Cardiac fibroblast (primary cell): ENCODE measurements at regions not wholly inside any gene's neighbourhood (a gene's known extent, or its start where the extent isn't known, plus 50 kb on each side); places are given as distances from the start of the nearest gene placed in this dataset.

Experiments
- DNase-seq, 2 donors: peaks; one replicate each; pipeline versions ENCODE4 v3.0.0 to v3.0.0-alpha.2; 2010; ENCODE audit warnings: low read depth in 2 of 2
- H3K4me3 ChIP-seq, 2 donors: replicated peaks in 1 of 2; 1 replicate in 1 of 2; 2 replicates in 1 of 2; pipeline ENCODE4 v1.5.1; 2011; ENCODE audit warnings: low read depth in 2 of 2, low read length in 2 of 2, mild to moderate bottlenecking in 2 of 2, moderate library complexity in 1 of 2
- CTCF ChIP-seq: IDR thresholded peaks from one replicate; pipeline ENCODE4 v1.5.1; 2011; ENCODE audit warnings: low read depth, mild to moderate bottlenecking, low read length, inconsistent platforms

- no peak for DNase-seq
- no peak for TF ChIP-seq CTCF
- H3K4me3 ChIP-seq, result no peak overlapping the region
Measured at GRCh38 chr12:97151481-97151880, 244.4 kb downstream of the NEDD1 start.

GRCh38 chr12:97159377-97159776 lies 252.3 kb downstream of the NEDD1 start:
- no peak overlapping the region for H3K4me3 ChIP-seq
- no peak for TF ChIP-seq CTCF
- DNase-seq, result no peak

DNA sequence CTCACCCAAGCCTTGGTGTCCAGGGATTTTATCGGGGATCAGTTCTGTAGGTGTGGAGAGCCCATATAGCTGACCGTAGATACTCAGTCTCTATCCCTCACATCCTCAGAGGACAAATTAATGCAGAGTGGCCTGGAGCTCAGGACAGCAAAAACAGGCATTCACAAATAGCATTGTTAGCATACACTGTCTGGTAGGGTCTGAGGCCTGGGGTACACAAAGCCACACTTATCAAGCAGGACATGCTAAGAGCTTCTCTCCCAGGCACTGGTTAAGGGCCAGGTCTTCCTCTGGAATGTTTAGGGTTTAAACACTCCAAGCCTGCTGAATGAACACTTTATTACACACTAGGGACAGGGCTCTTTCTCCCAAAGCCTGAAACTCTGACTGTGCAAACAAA lies 253.2 kb downstream of the NEDD1 start:
- DNase-seq, result no peak
- no peak for TF ChIP-seq CTCF

GRCh38 chr12:97162173-97162572 lies 255.1 kb downstream of the NEDD1 start:
- DNase-seq, result no peak
- no peak for TF ChIP-seq CTCF

More for the DNA sequence above, 253.2 kb downstream of the NEDD1 start:
- H3K4me3 ChIP-seq, result no peak overlapping the region

GRCh38 chr12:97164936-97165335 lies 257.9 kb downstream of the NEDD1 start:
- DNase-seq, result no peak
- no peak for TF ChIP-seq CTCF
- H3K4me3 ChIP-seq, result no peak overlapping the region

More at GRCh38 chr12:97162173-97162572, 255.1 kb downstream of the NEDD1 start:
- H3K4me3 ChIP-seq, result no peak overlapping the region

DNA sequence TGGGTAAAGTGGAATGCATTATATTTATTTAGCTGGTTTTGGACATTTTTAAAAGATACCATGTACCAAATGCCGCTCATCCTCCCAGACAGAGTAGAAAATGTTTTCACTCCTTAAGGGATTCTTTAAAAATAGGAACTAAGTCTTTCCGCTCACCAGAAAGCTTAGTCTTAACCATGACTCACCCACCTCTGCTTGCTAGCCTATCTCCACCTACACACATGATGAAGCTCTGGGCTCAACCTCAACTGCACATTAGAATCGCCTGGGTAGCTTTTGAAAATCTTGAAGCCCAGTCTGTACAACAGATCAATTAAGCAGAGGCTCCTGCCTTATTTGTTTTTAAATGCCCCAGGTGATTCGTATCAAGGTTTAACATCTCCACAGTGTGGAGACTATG lies 260.5 kb downstream of the NEDD1 start:
- no peak for TF ChIP-seq CTCF
- H3K4me3 ChIP-seq, result no peak overlapping the region

DNA sequence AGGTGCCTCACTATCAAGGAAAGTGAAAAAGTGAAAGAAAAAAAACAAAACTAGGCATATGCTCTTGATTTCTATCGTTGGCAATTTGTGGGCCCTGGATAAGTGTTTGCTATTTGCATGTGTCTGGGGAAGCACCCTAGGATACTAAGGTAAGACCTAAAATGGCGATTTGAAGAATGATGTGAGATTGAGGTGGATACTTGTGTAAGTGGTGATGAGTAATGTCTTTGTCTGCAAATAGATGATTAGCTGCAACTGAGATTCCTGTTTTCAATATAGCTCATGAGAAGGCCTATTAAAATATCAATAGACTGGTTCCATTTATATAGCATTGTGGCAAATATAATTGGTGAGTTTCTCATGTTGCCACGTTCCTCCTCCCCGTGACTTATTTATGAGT lies 261.7 kb downstream of the NEDD1 start:
- no peak for TF ChIP-seq CTCF
- no peak for DNase-seq
- H3K4me3 ChIP-seq, result no peak overlapping the region

More for the DNA sequence above, 260.5 kb downstream of the NEDD1 start:
- DNase-seq, result no peak
